Fibroblast of lung (primary cell): ENCODE measurements at regions not wholly inside any gene's neighbourhood (a gene's known extent, or its start where the extent isn't known, plus 50 kb on each side); places are given as distances from the start of the nearest gene placed in this dataset.

Source experiments
- DNase-seq, 2 donors: peaks; one replicate each; pipeline versions ENCODE4 v3.0.0 to v3.0.0-alpha.2; 2010; ENCODE audit warnings: low read depth in 2 of 2
- H2AFZ ChIP-seq: 2 replicates; pipeline ENCODE4 v1.5.1; 2012; ENCODE audit warnings: low read length, control low read depth, inconsistent platforms
- H3K27ac ChIP-seq: 2 replicates; pipeline ENCODE4 v1.5.1; 2011; ENCODE audit warnings: low read length, control low read depth; ENCODE audit not compliant: insufficient read depth
- H3K27me3 ChIP-seq: 2 replicates; pipeline ENCODE4 v1.5.1; 2011; ENCODE audit warnings: mild to moderate bottlenecking, low read length; ENCODE audit not compliant: control insufficient read depth, insufficient read depth
- H3K36me3 ChIP-seq: 2 replicates; pipeline ENCODE4 v1.5.1; 2011; ENCODE audit warnings: low read length; ENCODE audit not compliant: control insufficient read depth, insufficient read depth
- H3K4me1 ChIP-seq: 2 replicates; pipeline ENCODE4 v1.5.1; 2011; ENCODE audit warnings: low read length; ENCODE audit not compliant: control insufficient read depth, insufficient read depth; ENCODE audit errors: extremely low read depth
- H3K4me2 ChIP-seq: 2 replicates; pipeline ENCODE4 v1.5.1; 2011; ENCODE audit warnings: low read length, control low read depth; ENCODE audit not compliant: insufficient read depth; ENCODE audit errors: extremely low read depth
- H3K4me3 ChIP-seq, 4 experiments: fragments of 200-600 bp in 1 of 4; sonication (generic) in 1 of 4; replicated peaks in 1 of 4; 2 replicates each; pipeline ENCODE4 v1.5.1; 2011 to 2016; ENCODE audit warnings: low read length in 4 of 4, low read depth in 3 of 4, mild to moderate bottlenecking in 3 of 4, control low read depth in 2 of 4, inconsistent platforms in 1 of 4, mixed read lengths in 1 of 4; ENCODE audit not compliant: insufficient read depth in 1 of 4; ENCODE audit errors: control extremely low read depth in 1 of 4
- H3K79me2 ChIP-seq: 2 replicates; pipeline ENCODE4 v1.5.1; 2012; ENCODE audit warnings: mild to moderate bottlenecking, low read length, inconsistent platforms; ENCODE audit not compliant: control insufficient read depth, insufficient read depth
- H3K9ac ChIP-seq: 2 replicates; pipeline ENCODE4 v1.5.1; 2011; ENCODE audit warnings: mild to moderate bottlenecking, low read length, control low read depth; ENCODE audit not compliant: insufficient read depth
- H3K9me3 ChIP-seq: 2 replicates; pipeline ENCODE4 v1.5.1; 2012; ENCODE audit warnings: low read depth, low read length; ENCODE audit not compliant: control insufficient read depth, insufficient read depth
- H4K20me1 ChIP-seq: 2 replicates; pipeline ENCODE4 v1.5.1; 2011; ENCODE audit warnings: low read length; ENCODE audit not compliant: control insufficient read depth, insufficient read depth; ENCODE audit errors: extremely low read depth
- EZH2 ChIP-seq: IDR thresholded peaks from 2 replicates; pipeline ENCODE4 v1.5.1; 2012; ENCODE audit warnings: low read length, control low read depth, mild to moderate bottlenecking; ENCODE audit errors: missing control alignments
- TF ChIP-seq, protein P1 (sequence below), 2 donors: IDR thresholded peaks in 1 of 2; conservative IDR thresholded peaks in 1 of 2; 1 replicate in 1 of 2; 2 replicates in 1 of 2; pipeline ENCODE4 v1.5.1; 2011 to 2012; ENCODE audit warnings: low read length in 2 of 2, control low read depth in 1 of 2, inconsistent platforms in 1 of 2, low read depth in 1 of 2, mild to moderate bottlenecking in 1 of 2

DNA sequence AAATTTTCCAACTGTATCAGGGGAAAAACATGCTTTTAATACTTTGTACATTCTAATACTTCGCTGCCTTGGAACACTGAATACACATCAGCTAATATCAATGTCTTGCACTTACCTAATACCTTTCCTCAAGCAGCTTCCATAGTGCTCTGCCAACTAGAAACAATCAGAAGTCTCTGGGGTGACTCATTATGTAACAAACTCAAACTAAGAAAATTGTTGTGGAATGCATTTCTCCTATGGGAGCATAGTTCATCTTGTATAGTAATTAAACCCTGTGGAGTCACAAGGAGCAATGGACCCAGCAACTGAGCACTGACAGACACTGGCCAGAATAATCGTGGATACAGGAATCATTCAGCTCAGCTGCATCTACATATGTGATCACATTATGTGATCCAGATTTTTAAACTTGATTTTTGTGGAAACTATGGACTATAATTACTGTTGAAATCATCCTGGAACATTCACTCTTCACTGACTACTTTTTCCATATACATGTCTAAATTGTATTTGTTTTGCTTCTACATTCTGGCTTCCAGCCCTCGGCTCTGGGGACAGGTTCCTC is 496.9 kb downstream of the TMA16 start:
- Histone ChIP-seq H3K4me1 (no peaks in the 10 kb centered on the region), H4K20me1 (no peaks in the 10 kb centered on the region), H3K9ac (no peak overlapping the region), H3K4me3 (no peak overlapping the region), H3K27ac (no peak overlapping the region), H3K4me2 (no peak overlapping the region), H3K27me3 (no peaks in the 10 kb centered on the region), H2AFZ (no peak overlapping the region), H3K36me3 (no peaks in the 10 kb centered on the region), H3K79me2 (no peaks in the 10 kb centered on the region), H3K9me3 (no peaks in the 10 kb centered on the region)
- DNase-seq = peak in 1 of 2 donors; percentile 39
- TF ChIP-seq EZH2 = no peak
- TF ChIP-seq, protein P1, sequence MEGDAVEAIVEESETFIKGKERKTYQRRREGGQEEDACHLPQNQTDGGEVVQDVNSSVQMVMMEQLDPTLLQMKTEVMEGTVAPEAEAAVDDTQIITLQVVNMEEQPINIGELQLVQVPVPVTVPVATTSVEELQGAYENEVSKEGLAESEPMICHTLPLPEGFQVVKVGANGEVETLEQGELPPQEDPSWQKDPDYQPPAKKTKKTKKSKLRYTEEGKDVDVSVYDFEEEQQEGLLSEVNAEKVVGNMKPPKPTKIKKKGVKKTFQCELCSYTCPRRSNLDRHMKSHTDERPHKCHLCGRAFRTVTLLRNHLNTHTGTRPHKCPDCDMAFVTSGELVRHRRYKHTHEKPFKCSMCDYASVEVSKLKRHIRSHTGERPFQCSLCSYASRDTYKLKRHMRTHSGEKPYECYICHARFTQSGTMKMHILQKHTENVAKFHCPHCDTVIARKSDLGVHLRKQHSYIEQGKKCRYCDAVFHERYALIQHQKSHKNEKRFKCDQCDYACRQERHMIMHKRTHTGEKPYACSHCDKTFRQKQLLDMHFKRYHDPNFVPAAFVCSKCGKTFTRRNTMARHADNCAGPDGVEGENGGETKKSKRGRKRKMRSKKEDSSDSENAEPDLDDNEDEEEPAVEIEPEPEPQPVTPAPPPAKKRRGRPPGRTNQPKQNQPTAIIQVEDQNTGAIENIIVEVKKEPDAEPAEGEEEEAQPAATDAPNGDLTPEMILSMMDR (conservative IDR thresholded peaks at IDR 0.05 in 1 of 2, IDR thresholded peaks at IDR 0.05 in 1 of 2; ENCODE audit: low read depth in 1 of 2, low read length in 2 of 2) = no peak

- H3K4me2 ChIP-seq = no peak overlapping the region
- no peak overlapping the region for H2AFZ ChIP-seq
- no peak overlapping the region for H3K4me3 ChIP-seq
- H3K27me3 ChIP-seq = no peaks in the 10 kb centered on the region
- no peak for DNase-seq
- no peaks in the 10 kb centered on the region for H3K79me2 ChIP-seq
- no peak overlapping the region for H3K9ac ChIP-seq
- no peaks in the 10 kb centered on the region for H3K36me3 ChIP-seq
- no peaks in the 10 kb centered on the region for H3K9me3 ChIP-seq
- H3K4me1 ChIP-seq = no peaks in the 10 kb centered on the region
- no peak overlapping the region for H3K27ac ChIP-seq
- TF ChIP-seq, protein P1 (conservative IDR thresholded peaks at IDR 0.05 in 1 of 2, IDR thresholded peaks at IDR 0.05 in 1 of 2; ENCODE audit: low read depth in 1 of 2, low read length in 2 of 2) = no peak
- TF ChIP-seq EZH2 = no peak
- H4K20me1 ChIP-seq = no peaks in the 10 kb centered on the region
Observed at GRCh38 chr4:164009435-164009834, 514.9 kb downstream of the TMA16 start.

- Histone ChIP-seq H3K9ac (no peak overlapping the region), H3K9me3 (no peaks in the 10 kb centered on the region), H3K27me3 (no peaks in the 10 kb centered on the region), H3K27ac (no peak overlapping the region), H2AFZ (no peak overlapping the region), H4K20me1 (no peaks in the 10 kb centered on the region), H3K4me1 (no peaks in the 10 kb centered on the region), H3K4me2 (no peak overlapping the region), H3K4me3 (no peak overlapping the region), H3K79me2 (no peaks in the 10 kb centered on the region), H3K36me3 (no peaks in the 10 kb centered on the region)
- TF ChIP-seq, protein P1 (conservative IDR thresholded peaks at IDR 0.05 in 1 of 2, IDR thresholded peaks at IDR 0.05 in 1 of 2; ENCODE audit: low read depth in 1 of 2, low read length in 2 of 2) = no peak
- no peak for TF ChIP-seq EZH2
- DNase-seq = no peak
Observed at GRCh38 chr4:164011791-164012190, 517.3 kb downstream of the TMA16 start.
